ENCODE measurements at regions not wholly inside any gene's neighbourhood (a gene's known extent, or its start where the extent isn't known, plus 50 kb on each side); places are given as distances from the start of the nearest gene placed in this dataset.

DNA sequence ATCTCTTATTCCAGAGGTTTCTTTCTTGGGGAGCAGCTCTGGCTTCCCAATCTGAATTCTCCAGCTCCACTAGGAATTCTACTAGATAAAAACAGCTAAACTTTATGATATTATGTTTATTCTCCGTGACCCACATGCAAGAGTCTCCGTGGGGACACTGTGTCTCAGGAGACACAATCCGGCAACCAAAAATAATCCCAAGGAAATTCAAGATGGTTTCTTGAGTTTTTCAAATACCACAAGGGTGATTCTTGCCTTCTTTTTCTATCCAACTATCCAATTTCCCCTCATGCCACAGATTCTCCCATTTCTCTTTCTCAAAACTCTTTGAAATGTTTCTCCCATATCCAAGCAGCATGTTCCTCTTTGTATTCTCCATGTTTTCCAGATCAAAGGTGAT is 103.1 kb downstream of the FAS start:
- DNase-seq = no peak

DNA sequence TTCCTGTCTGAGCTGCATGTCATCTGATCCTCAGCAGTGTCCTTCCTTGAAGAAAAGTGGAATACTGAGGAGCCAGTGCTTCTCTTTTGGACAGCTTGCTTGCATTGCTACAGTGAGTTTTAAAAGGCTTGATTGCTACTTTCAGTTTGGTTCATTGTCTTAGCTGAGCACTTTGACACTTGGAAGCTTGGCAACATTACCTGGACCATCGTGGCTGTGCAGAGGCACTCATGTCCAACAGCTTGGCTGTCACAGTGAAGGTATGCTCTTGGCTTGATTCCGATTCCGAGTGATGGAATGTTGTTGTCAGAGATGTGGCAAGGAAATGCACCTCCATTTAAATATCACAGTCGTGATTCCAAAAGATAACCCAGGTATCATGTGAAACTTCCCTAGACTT is 102.4 kb downstream of the FAS start:
- DNase-seq = no peak

DNA sequence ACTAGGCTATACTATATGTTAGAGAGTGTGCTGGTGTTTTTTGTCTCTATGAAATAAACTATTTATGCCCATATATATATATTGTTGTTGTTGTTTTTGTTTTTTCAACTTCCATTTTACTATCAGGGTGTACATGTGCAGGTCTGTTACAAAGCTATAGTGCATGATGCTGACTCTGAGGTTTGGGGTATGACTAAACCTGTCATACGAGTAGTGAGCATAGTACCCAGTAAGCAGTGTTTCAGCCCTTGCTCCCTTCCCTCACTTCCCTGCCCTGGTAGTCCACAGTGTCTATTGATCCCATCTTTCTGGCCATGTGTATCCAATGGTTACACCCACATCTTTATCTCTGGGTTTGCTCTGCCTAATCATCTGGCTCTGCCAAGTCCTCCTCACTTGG is 101.8 kb downstream of the FAS start:
- no peak for DNase-seq

DNA sequence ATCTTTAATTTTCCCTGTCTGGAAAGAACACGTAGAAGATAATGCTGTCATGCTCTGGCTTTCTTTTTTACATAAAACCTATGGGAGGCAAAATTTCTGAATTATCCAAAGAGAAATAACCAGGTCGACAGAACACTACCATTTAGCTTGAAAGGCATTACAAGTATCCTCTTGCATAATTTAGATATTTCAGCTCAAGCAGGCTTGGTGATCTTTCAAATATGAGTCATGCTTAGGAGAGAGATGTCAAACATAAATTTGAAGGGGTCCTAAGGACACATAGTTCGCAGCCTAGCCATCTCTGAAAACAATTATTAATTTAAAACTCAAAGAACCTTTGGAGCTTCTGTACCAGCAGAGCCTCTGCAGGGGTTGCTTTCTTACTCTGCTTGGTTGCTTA is 100.9 kb downstream of the FAS start:
- peak; percentile 73 for DNase-seq

DNA sequence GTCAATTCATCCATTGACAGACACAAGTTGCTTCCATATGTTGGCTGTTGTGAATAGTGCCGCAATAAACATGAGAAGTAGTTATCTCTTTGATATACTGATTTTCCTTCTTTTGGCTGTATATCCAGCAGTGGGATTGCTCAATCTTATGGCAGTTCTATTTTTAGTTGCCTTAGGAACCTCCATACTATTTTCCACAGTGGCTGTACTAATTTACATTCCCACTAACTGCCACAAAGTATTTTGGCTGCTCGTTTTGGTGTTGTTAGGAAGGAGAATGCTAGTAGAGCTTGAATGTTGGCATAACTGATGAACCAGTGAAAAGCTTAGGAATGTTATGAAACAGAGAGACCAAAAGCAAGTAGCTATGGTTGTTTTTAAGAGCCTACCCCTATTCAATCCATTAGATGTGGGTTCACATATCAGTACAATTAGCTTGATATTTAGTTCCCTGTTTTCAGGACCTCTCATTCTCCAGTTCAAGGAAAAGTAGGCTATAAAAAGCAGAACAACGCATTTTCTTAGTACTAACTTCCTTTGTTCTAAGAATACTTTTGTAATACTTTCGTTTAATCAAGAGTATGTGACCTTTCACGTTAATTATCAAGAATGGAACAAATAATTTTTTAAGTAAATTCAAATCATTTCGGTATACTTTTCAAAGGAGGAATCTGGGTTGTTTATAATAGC is 100.3 kb downstream of the FAS start:
- peak; percentile 31 for DNase-seq

DNA sequence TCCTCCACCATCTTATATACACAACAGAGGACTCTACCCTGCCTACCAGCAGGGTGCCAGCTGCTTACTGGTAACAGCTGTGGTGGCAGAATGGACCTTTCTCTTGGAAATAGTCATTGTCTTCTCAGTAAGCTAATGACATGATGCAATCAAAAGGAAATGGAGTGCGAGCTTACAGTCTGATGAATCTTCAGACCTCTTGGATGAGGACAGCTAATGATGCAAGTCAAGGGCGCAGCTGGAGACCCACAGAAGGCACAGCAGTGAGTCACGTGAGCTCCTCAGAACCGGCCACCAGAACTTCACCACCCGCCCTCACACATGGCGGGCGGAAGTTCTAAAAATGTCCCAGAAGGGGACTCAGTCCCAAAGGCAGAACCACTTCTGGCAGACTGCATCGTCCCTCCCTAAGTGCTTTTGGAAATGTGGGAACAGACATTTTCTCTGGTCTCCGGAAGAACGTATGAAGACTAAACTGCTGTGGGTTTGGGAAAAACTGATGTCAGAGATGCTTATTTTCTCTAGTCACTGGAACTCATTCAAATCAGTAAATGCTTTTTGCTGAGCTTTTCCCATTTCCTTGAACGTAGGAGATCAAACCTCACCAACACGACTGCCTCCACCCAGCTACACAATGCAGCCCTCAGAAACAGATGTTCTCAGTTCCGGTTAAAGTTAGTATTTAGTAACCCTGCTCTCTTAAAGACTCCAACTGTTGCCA is 96.4 kb downstream of the FAS start:
- peak; percentile 97 for DNase-seq

DNA sequence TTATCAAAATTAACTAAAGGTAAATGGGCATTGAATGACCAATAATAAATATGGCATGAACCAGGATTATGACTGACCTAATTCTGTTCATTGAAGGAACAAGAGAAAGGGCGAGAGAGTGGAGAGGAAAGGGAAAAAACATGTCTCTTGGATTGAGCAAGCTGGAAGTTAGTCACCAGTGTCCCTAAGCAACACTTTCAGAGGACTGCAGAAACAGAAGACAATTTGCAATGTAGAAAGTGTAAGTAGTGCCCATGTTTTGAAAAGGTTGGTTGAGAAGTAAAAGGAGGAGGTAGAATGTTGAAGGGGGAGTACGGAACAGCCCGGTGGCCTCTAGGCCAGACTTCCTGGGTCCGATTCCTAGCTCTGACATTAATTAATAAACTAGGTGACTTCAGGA is 94.6 kb downstream of the FAS start:
- peak; percentile 17 for DNase-seq

DNA sequence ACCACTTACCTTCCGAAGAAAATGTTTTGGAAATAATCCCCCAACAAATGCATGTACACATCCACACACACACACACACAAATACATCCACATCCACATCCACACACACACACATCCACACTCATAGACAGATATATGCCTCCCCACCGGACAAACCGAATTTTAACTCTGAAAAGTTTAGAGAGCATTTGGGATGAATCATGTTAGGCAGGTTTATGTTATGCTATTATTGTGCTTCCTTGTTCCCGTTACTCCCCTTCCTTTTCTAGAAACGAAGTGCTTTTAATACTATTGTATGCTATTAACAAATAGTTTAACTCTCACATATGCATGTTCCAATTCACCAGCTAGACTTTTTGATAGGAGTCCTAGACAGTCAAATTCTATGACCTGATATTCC is 91.5 kb downstream of the FAS start:
- no peak for DNase-seq

DNA sequence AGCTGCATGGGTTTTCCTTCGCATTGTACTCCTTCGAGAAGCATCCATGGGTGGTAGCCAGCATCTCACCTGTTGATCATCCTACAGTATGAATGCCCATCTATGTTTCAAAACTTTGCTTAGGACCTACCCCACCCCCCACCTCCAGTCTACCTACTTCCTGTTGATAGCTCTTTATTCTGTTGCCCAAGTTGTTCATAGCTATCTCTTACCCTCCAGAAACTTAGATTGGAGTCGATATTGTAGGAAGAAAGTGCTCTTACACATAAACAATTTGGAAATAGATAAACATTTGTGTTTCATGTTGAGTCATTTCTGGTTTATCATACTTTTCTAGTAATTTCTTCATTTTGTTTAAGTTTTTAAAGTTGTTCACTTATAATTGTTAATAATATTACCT is 90.1 kb downstream of the FAS start:
- DNase-seq = peak; percentile 60

DNA sequence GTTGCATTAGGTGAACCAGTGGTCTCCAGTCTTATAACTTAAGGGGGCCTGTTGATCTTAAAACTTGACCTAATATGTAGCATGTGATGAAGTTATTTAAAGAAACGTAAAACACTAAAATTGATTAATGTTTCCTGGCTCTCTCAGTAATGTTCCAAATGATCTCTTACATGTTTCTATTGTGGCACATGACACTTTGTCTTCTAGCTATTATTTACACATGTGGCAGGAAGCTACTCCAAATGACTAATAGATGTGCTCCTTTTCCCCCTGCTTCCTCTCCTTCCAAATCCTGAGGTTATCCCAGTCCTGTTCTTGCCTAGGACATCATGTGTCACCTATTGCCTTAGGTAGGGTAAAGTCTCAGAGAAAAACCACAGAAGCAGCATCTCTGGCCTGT is 89.4 kb downstream of the FAS start:
- peak; percentile 82 for DNase-seq

DNA sequence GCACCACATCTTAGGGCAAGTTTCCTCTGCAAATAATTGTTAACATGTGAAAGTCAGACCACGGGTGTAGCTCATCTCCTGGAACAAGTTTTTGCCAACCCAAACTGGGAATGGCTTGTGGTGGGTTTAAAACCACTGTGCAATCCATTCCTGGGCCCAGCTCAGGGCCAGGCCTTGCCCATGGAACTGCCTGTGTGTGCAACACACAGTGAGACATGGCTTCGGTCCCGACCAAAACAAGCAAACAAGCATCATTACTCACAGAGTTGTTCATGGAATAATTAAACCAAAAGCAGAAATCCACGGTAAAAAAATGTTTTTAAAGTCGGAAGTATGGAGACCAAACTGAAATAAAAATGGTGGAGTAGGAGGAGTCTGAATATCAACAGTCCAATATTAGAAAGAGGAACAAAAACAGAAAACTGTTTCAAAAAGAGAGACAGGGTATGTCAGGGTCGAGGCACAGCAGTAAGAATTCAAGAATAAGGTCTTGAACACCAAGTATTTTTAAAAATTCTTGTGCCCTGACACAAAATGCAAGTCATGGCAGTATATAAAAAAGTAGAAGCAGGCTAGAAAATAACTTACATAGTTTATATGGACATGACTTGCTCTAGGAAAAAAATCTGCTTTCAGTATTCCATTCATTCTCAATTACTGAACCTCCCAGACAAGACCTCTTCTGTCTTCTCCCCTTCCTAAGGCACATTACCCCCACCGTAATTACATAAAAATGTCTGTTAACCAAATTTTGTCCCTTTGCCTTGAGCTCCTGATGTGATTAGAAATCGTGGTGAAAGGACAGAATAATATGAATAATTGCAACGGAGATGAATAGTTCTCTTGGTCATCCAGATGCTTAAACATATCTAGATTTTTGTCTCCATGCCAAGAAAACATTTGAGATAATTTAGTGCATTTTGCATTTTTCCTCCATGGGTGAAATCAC is 88.4 kb downstream of the FAS start:
- DNase-seq = peak; percentile 44

DNA sequence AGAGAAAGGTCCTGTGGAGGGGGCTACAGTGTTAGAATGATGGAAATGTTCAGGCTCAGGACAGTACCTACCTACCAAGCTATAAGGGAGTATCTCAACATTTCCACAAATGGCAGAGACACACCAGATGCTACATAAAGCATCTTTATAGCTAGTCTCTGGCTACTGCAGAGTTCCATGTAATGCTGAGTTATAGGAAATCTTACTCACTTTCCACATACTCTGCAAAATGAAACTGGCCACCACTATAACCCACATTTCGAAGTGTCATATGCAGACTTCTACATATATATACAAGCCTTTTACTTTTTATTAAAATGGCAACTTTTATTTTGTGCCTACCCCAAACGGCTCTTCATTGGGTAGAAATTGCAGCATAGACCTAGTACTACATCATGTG is 85.5 kb downstream of the FAS start:
- DNase-seq = no peak

DNA sequence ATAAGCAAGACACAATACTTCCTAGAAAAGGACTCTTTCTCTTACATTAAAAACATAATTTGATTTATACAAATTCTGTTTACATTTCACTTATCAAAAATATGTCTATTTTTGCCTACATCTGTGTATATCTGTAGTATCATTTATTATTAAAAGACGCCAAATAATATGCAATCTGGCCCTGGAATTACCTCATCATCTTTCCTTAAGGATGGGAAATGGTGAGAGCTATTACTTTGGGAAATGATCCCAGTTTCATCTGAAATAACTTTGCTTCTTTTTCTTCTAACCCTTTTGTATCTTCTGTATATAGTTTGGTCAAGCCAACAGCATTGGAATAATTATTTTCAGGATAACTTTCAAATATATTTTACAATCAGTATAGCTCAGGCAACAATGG is 85.0 kb downstream of the FAS start:
- DNase-seq = no peak

DNA sequence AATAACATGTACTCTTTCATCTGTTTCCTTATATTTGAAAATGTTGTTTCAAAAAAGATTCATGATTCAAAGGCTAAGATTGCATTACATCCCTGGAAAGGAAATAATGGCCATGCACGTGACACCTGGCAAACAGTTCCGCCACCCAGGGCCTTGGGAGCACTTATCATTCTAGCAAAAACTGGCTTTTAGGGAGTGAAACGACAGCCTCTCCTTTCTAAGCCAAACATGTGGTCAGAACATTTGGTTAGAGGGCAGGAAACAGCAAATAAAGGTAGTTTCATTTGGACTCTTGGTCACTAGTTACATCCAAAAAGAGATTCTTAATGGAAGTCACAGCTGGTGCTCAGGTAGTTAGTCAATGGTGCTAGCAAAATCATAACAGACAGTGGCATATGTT is 83.5 kb downstream of the FAS start:
- no peak for DNase-seq

DNA sequence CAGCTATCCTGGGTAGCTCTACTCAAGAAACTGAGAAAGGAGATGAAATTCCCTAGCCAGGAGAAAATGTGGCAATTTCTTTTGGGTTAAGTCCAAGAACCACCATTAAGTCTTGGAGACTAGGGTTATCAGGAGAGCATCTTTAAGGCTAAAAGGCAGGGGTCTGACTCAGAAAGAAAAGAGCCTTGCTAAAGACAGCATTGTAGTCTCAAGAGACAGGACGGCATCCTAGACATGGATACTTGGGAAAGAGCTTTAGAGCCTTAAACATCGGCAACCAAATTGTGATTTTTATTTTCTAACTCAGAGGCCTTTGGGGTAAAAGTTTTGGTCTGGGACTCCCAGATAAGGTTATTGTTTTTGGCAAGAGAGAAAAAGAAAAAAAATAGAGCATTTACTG is 83.1 kb downstream of the FAS start:
- DNase-seq = no peak

DNA sequence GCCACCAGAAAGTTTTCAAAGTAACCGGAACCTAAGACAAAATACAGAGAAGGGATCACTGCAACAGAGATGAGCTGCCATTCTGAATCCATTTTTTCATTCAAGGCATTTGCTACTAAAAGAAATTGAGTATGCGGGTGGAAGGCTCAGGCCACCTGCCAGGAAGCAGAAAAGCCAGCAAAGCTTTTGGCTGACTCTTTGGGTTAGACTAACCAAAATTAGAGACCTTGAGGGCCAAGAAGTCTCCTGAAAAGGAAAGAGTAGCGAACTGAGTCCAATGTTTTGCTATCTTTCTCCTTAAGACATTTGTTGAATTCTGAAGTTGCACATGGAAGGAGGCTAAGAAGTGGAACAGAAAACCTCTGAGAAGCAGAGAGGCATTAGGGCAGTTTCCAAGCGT is 79.0 kb downstream of the FAS start:
- DNase-seq = no peak
